Activated T-helper 17 cell treated with anti-CD3 and anti-CD28 coated beads, Interleukin-2, amount 50 U/mL, for 72 hours (primary cell): ENCODE measurements at regions not wholly inside any gene's neighbourhood (a gene's known extent, or its start where the extent isn't known, plus 50 kb on each side); places are given as distances from the start of the nearest gene placed in this dataset.

Experiments used
- ATAC-seq: fragments of 150-1000 bp; cut with Tn5 transposase; replicated peaks from 2 replicates; pipeline ENCODE4 v1.10.0; 2021; ENCODE audit warnings: mild to moderate bottlenecking, moderate library complexity
- H3K27ac Mint-ChIP-seq: one replicate; pipeline ENCODE4 v1.8.0; 2022; ENCODE audit warnings: mixed read lengths
- H3K27me3 Mint-ChIP-seq: one replicate; pipeline ENCODE4 v1.8.0; 2022; ENCODE audit warnings: mixed read lengths
- H3K36me3 Mint-ChIP-seq: one replicate; pipeline ENCODE4 v1.8.0; 2022; ENCODE audit warnings: low read depth, mild to moderate bottlenecking, mixed read lengths
- H3K4me1 Mint-ChIP-seq: one replicate; pipeline ENCODE4 v1.8.0; 2022; ENCODE audit warnings: mixed read lengths
- H3K4me3 Mint-ChIP-seq: one replicate; pipeline ENCODE4 v1.8.0; 2022; ENCODE audit warnings: mild to moderate bottlenecking, mixed read lengths
- H3K9me3 Mint-ChIP-seq: one replicate; pipeline ENCODE4 v1.8.0; 2022; ENCODE audit warnings: mixed read lengths

- ATAC-seq: no peak
- no peaks in the 10 kb centered on the region for H3K27me3 Mint-ChIP-seq
- H3K9me3 Mint-ChIP-seq: no peaks in the 10 kb centered on the region
- no peaks in the 10 kb centered on the region for H3K36me3 Mint-ChIP-seq
- H3K4me1 Mint-ChIP-seq: peaks cover 18% of the 10 kb centered on the region
- no peak overlapping the region for H3K4me3 Mint-ChIP-seq
- H3K27ac Mint-ChIP-seq: no peak overlapping the region
Measured at GRCh38 chr13:99118179-99118578, 82.5 kb upstream of the UBAC2 start.

GRCh38 chr13:99119656-99120055, 81.0 kb upstream of the UBAC2 start:
- peak overlapping the region; percentile 62 for H3K27ac Mint-ChIP-seq
- H3K4me3 Mint-ChIP-seq: peak overlapping the region; percentile 63
- H3K9me3 Mint-ChIP-seq: no peaks in the 10 kb centered on the region
- no peaks in the 10 kb centered on the region for H3K27me3 Mint-ChIP-seq
- peak; percentile 94 for ATAC-seq
- peaks cover 28% of the 10 kb centered on the region for H3K4me1 Mint-ChIP-seq
- H3K36me3 Mint-ChIP-seq: no peaks in the 10 kb centered on the region

DNA sequence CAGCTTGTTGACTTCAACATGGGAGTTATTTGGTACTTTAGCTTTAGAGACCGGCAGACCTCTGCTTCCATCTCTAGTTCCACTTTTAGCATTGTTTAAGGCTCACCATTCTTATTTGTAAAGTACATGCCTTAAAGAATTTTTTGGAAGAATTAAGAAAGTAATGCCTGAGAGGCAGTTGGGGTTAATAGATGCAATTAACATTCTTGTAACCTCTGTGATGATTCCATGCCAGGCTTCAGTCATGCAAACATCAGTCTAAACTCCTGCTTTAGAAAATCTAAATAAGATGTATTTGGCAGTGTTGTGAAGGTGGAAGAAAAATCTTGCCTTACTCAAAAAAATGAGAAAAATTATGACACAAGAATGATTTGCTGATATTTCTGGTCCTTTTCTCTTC, 79.9 kb upstream of the UBAC2 start:
- Mint-ChIP-seq H3K9me3 (no peaks in the 10 kb centered on the region), H3K4me3 (peak overlapping the region; percentile 63), H3K27me3 (no peaks in the 10 kb centered on the region), H3K27ac (peak overlapping the region; percentile 12), H3K4me1 (peaks cover 36% of the 10 kb centered on the region), H3K36me3 (no peaks in the 10 kb centered on the region)
- ATAC-seq: no peak

- Mint-ChIP-seq H3K9me3 (no peaks in the 10 kb centered on the region), H3K27ac (peak overlapping the region; percentile 30), H3K4me1 (peaks cover 36% of the 10 kb centered on the region), H3K27me3 (peaks cover 3% of the 10 kb centered on the region), H3K4me3 (peak overlapping the region; percentile 63), H3K36me3 (no peaks in the 10 kb centered on the region)
- ATAC-seq: no peak
Measured at GRCh38 chr13:99122171-99122570, 78.5 kb upstream of the UBAC2 start.

DNA sequence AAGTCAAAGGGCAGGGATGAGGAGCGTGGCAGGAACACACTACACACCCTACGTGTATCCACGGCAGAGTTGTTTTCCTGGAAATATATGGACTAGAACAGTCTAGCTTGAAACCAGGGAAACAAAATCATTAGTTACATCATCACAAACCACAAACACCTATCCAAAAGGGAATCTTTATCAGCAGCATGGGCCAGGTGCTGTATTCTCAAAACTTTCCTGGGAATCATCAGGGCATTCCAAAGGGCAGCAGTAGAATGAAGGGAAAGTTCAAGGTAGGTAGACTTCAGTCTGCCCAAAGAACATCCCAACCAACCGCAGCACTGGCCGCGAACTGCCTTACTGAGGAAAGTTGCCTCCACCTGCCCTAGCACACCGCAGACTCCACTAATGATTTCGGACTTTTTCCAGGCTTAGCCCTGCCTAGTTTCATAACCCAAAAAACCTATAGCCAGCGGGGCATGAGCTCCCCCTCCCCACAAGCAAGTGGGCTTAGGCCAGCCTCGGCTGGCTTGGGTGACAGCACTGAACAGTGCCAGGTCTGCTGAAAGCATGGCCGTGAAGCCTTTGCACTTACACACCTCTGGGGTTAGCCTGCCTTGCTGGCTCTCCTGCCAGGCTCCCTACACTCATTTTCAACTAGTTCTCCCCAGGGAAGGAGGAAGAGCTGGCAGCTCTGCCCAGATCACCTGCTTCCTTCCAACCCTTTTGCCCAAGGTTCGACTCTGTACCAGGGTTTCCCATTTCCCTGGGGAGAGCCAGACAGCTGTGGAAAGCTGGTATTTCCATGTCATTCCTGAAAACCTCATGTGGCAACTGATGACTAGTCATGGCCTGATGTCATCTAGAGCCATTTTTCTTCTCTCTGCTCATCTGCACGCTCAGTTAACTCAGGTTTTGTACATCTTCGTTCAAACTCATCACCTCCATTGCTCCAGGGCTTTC, 77.3 kb upstream of the UBAC2 start:
- Mint-ChIP-seq H3K36me3 (no peaks in the 10 kb centered on the region), H3K4me1 (peaks cover 36% of the 10 kb centered on the region), H3K9me3 (no peaks in the 10 kb centered on the region), H3K27ac (peak overlapping the region; percentile 78), H3K4me3 (peak overlapping the region; percentile 83), H3K27me3 (peaks cover 3% of the 10 kb centered on the region)
- no peak for ATAC-seq

- no peaks in the 10 kb centered on the region for H3K9me3 Mint-ChIP-seq
- H3K4me1 Mint-ChIP-seq: peaks cover 36% of the 10 kb centered on the region
- no peaks in the 10 kb centered on the region for H3K36me3 Mint-ChIP-seq
- H3K27me3 Mint-ChIP-seq: peaks cover 3% of the 10 kb centered on the region
- H3K27ac Mint-ChIP-seq: peak overlapping the region; percentile 78
- peak overlapping the region; percentile 83 for H3K4me3 Mint-ChIP-seq
- ATAC-seq: no peak
Measured at GRCh38 chr13:99124046-99124400, 76.6 kb upstream of the UBAC2 start.

- peak overlapping the region; percentile 78 for H3K27ac Mint-ChIP-seq
- H3K4me3 Mint-ChIP-seq: peak overlapping the region; percentile 83
- H3K27me3 Mint-ChIP-seq: peaks cover 3% of the 10 kb centered on the region
- H3K4me1 Mint-ChIP-seq: peaks cover 31% of the 10 kb centered on the region
- peak; percentile 95 for ATAC-seq
- H3K9me3 Mint-ChIP-seq: no peaks in the 10 kb centered on the region
- H3K36me3 Mint-ChIP-seq: no peaks in the 10 kb centered on the region
Measured at GRCh38 chr13:99124794-99125316, 75.8 kb upstream of the UBAC2 start.

DNA sequence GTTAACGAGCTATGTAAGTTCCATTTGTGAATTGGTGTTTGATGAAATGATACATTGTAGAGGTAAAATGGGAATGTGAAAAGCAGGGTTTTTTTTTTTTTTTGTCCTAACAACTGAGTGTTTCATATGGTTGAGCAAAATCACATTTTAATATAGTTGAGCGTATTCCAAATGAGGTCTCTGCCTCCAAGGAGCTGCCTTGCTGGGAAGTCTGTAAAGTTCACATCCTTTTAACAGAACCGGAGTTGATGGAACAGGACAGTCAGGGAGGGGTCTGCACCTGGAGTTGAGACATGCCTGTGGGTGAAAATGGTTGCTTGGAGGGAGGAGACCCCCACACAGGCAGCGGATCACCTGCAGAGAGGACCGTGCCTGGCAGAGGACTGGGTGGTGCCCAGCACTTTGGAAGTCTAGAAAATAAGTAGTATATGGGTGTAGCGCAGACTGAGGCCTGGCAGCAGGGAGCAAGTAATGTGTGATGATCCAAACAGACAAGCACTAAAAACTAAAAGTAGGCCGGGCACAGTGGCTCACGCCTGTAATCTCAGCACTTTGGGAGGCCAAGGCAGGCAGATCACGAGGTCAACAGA, 75.2 kb upstream of the UBAC2 start:
- Mint-ChIP-seq H3K27me3 (peaks cover 3% of the 10 kb centered on the region), H3K27ac (peak overlapping the region; percentile 78), H3K9me3 (no peaks in the 10 kb centered on the region), H3K4me1 (peaks cover 31% of the 10 kb centered on the region), H3K4me3 (peak overlapping the region; percentile 83), H3K36me3 (no peaks in the 10 kb centered on the region)
- ATAC-seq: no peak

DNA sequence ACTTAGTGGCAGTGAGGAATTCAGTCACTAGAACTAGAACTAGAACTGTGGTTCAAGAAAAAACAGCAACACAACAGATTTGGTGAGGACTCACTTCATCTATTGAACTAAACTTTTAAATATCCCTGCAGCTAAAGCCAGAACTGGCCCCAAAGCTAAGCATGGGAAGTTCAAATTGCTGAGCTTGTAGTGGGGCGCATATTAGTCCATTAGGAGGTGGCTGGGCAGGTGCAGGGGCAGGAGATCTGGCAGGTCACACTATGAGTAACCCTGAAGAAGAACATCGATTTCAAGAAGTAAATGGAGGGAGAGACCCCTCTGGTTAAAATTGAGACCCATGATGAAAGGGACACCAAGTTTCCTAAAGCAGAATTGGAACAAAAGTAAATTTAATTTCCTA, 73.8 kb upstream of the UBAC2 start:
- Mint-ChIP-seq H3K4me1 (peaks cover 30% of the 10 kb centered on the region), H3K9me3 (no peaks in the 10 kb centered on the region), H3K27ac (no peak overlapping the region), H3K36me3 (no peaks in the 10 kb centered on the region), H3K4me3 (no peak overlapping the region), H3K27me3 (peaks cover 3% of the 10 kb centered on the region)
- ATAC-seq: no peak

GRCh38 chr13:99129050-99129449, 71.6 kb upstream of the UBAC2 start:
- peaks cover 3% of the 10 kb centered on the region for H3K27me3 Mint-ChIP-seq

GRCh38 chr13:99129951-99130350, 70.7 kb upstream of the UBAC2 start:
- ATAC-seq: no peak
- Mint-ChIP-seq H3K27me3 (peaks cover 3% of the 10 kb centered on the region), H3K4me1 (peaks cover 6% of the 10 kb centered on the region)

More at GRCh38 chr13:99129050-99129449, 71.6 kb upstream of the UBAC2 start:
- no peak overlapping the region for H3K27ac Mint-ChIP-seq
- no peaks in the 10 kb centered on the region for H3K9me3 Mint-ChIP-seq
- no peak overlapping the region for H3K4me3 Mint-ChIP-seq
- ATAC-seq: no peak
- H3K36me3 Mint-ChIP-seq: no peaks in the 10 kb centered on the region
- H3K4me1 Mint-ChIP-seq: peaks cover 15% of the 10 kb centered on the region

DNA sequence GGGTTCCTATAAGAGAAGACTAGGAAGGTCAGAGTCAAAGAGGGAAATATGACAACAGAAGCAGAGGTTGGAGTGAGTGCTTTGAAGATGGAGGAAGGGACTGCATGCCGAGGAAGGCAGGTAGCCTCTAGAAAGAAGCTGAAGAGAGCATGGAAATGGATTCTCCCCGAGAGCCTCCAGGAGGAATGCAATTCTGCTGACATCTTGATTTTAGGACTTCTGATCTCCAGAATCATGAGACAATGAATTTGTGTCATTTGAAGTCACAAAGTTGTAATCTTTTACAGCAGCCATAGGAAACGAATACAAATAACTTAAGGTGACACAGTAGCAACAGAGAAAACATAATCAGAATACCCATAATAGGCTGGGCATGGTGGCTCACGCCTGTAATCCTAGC, 69.2 kb upstream of the UBAC2 start:
- Mint-ChIP-seq H3K36me3 (no peaks in the 10 kb centered on the region), H3K4me3 (no peak overlapping the region), H3K27me3 (no peaks in the 10 kb centered on the region), H3K4me1 (no peaks in the 10 kb centered on the region), H3K9me3 (no peaks in the 10 kb centered on the region), H3K27ac (no peak overlapping the region)
- no peak for ATAC-seq

More at GRCh38 chr13:99129951-99130350, 70.7 kb upstream of the UBAC2 start:
- no peaks in the 10 kb centered on the region for H3K36me3 Mint-ChIP-seq
- no peak overlapping the region for H3K27ac Mint-ChIP-seq
- H3K4me3 Mint-ChIP-seq: no peak overlapping the region
- no peaks in the 10 kb centered on the region for H3K9me3 Mint-ChIP-seq

GRCh38 chr13:99132295-99132835, 68.3 kb upstream of the UBAC2 start:
- no peaks in the 10 kb centered on the region for H3K36me3 Mint-ChIP-seq
- no peaks in the 10 kb centered on the region for H3K27me3 Mint-ChIP-seq
- H3K4me1 Mint-ChIP-seq: no peaks in the 10 kb centered on the region
- no peak overlapping the region for H3K27ac Mint-ChIP-seq
- no peak overlapping the region for H3K4me3 Mint-ChIP-seq
- no peaks in the 10 kb centered on the region for H3K9me3 Mint-ChIP-seq
- no peak for ATAC-seq

DNA sequence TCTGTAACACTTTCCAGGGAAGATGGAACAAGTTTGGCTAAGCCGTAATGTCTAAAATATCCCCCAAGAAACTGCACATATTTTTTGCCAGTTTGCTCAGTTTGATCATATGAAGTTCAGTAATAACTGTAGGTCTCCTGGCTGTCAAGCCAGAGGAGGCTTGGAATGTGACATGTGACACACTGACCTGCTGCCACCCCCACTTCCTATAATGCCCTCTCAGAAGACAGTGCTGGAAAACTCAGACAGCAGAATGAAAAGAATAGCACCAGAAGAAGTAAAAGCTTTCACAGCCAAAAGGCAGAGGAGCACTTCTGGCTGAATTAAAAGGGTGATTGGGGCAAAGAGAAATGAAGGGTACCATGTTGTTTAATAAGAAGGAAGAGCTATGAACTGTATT, 67.4 kb upstream of the UBAC2 start:
- H3K4me3 Mint-ChIP-seq: no peak overlapping the region
- no peaks in the 10 kb centered on the region for H3K4me1 Mint-ChIP-seq
- no peak overlapping the region for H3K27ac Mint-ChIP-seq
- H3K36me3 Mint-ChIP-seq: no peaks in the 10 kb centered on the region
- no peaks in the 10 kb centered on the region for H3K27me3 Mint-ChIP-seq
- H3K9me3 Mint-ChIP-seq: no peaks in the 10 kb centered on the region
- no peak for ATAC-seq

DNA sequence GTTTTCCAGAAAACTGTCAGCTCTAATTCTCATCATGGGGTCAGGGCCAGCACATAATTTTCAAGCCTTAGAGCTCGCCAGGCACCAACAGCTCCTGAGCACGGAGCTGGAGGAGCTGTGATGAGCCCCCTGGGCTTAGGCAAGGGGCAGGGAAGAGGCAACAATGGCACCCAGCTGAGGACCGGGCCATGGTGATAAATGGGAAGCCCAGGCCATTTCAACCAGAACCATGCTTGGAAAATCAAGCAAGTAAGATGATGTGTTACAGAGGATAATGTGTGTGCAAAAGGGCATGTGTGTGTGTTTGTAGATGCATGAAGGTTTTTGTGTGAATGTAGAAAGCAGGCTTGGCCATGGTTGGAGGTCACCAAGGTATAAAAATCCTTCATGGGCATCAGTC, 66.8 kb upstream of the UBAC2 start:
- ATAC-seq: no peak
- Mint-ChIP-seq H3K27me3 (no peaks in the 10 kb centered on the region), H3K9me3 (no peaks in the 10 kb centered on the region), H3K4me1 (no peaks in the 10 kb centered on the region), H3K27ac (no peak overlapping the region), H3K4me3 (no peak overlapping the region), H3K36me3 (no peaks in the 10 kb centered on the region)
